Keratinocyte (primary cell): ENCODE measurements at regions not wholly inside any gene's neighbourhood (a gene's known extent, or its start where the extent isn't known, plus 50 kb on each side); places are given as distances from the start of the nearest gene placed in this dataset.

Source experiments
- EZH2 ChIP-seq: IDR thresholded peaks from one replicate; pipeline ENCODE4 v1.6.1; 2012; ENCODE audit warnings: inconsistent platforms, mild to moderate bottlenecking, low read length, moderate library complexity
- TF ChIP-seq, protein P1 (sequence below), 3 experiments: IDR thresholded peaks in 1 of 3; conservative IDR thresholded peaks in 1 of 3; optimal IDR thresholded peaks in 1 of 3; 2 replicates in 2 of 3; 3 replicates in 1 of 3; pipeline versions ENCODE3 to v1.5.1; 2011; ENCODE audit warnings: low read length in 3 of 3, mild to moderate bottlenecking in 3 of 3, moderate library complexity in 2 of 3, control low read depth in 1 of 3, inconsistent platforms in 1 of 3; ENCODE audit not compliant: insufficient read depth in 2 of 3; ENCODE audit errors: extremely low read depth in 1 of 3

DNA sequence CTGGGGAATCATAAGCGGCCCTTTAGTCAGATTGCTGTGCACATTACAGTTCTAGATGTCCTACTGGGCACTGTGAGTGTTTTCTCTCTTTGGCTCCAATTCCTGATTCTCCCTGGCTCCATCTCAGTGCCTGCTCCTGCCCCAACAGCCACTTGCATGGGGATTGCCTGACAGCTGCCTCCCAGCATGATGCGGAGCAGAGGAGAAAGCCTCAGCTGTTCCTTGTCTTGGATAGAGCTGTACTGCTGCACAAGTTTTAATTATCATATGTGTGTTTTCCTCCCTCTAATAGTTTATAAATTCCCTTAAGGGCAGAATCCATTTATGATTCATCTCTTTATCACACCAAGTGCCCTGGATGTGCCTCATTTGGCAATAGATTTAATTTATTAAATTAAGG is 285.8 kb upstream of the COBL start:
- TF ChIP-seq, protein P1, sequence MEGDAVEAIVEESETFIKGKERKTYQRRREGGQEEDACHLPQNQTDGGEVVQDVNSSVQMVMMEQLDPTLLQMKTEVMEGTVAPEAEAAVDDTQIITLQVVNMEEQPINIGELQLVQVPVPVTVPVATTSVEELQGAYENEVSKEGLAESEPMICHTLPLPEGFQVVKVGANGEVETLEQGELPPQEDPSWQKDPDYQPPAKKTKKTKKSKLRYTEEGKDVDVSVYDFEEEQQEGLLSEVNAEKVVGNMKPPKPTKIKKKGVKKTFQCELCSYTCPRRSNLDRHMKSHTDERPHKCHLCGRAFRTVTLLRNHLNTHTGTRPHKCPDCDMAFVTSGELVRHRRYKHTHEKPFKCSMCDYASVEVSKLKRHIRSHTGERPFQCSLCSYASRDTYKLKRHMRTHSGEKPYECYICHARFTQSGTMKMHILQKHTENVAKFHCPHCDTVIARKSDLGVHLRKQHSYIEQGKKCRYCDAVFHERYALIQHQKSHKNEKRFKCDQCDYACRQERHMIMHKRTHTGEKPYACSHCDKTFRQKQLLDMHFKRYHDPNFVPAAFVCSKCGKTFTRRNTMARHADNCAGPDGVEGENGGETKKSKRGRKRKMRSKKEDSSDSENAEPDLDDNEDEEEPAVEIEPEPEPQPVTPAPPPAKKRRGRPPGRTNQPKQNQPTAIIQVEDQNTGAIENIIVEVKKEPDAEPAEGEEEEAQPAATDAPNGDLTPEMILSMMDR (optimal IDR thresholded peaks at IDR 0.05 in 1 of 3, IDR thresholded peaks at IDR 0.05 in 1 of 3, conservative IDR thresholded peaks at IDR 0.05 in 1 of 3; ENCODE audit: extremely low read depth in 1 of 3, insufficient read depth in 2 of 3, low read length in 3 of 3) = no peak
- no peak for TF ChIP-seq EZH2
